Activated naive CD8-positive, alpha-beta T cell (primary cell): ENCODE measurements at regions not wholly inside any gene's neighbourhood (a gene's known extent, or its start where the extent isn't known, plus 50 kb on each side); places are given as distances from the start of the nearest gene placed in this dataset.
"Not testable (repeated sequence)": the region's sequence is repeated elsewhere in the genome, so short reads cannot be mapped to it uniquely, and the experiment has no call there.

Experiments
- H3K27ac Mint-ChIP-seq: one replicate; pipeline ENCODE4 v1.8.0; 2021; ENCODE audit warnings: mixed read lengths
- H3K27me3 Mint-ChIP-seq: one replicate; pipeline ENCODE4 v1.8.0; 2021; ENCODE audit warnings: mixed read lengths
- H3K36me3 Mint-ChIP-seq: one replicate; pipeline ENCODE4 v1.8.0; 2021; ENCODE audit warnings: mixed read lengths
- H3K4me1 Mint-ChIP-seq: one replicate; pipeline ENCODE4 v1.8.0; 2021; ENCODE audit warnings: low read depth, mixed read lengths
- H3K4me3 Mint-ChIP-seq: one replicate; pipeline ENCODE4 v1.8.0; 2021; ENCODE audit warnings: mild to moderate bottlenecking, mixed read lengths
- H3K9me3 Mint-ChIP-seq: one replicate; pipeline ENCODE4 v1.8.0; 2021; ENCODE audit warnings: low read depth, mixed read lengths

GRCh38 chr3:59178698-59179097 is 128.9 kb upstream of the CFAP20DC start:
- Mint-ChIP-seq H3K27ac (no peak overlapping the region), H3K27me3 (peaks cover 14% of the 10 kb centered on the region), H3K4me1 (no peaks in the 10 kb centered on the region), H3K4me3 (no peak overlapping the region), H3K36me3 (peaks cover 3% of the 10 kb centered on the region), H3K9me3 (no peaks in the 10 kb centered on the region)

GRCh38 chr3:59171491-59171890 is 121.7 kb upstream of the CFAP20DC start:
- Mint-ChIP-seq H3K27ac (no peak overlapping the region), H3K4me1 (no peaks in the 10 kb centered on the region), H3K36me3 (no peaks in the 10 kb centered on the region), H3K4me3 (no peak overlapping the region), H3K9me3 (no peaks in the 10 kb centered on the region), H3K27me3 (no peaks in the 10 kb centered on the region)

- not testable (repeated sequence) for H3K4me3 Mint-ChIP-seq, H3K9me3 Mint-ChIP-seq, H3K27me3 Mint-ChIP-seq, H3K27ac Mint-ChIP-seq, H3K36me3 Mint-ChIP-seq, H3K4me1 Mint-ChIP-seq
Observed at GRCh38 chr3:59170166-59170565, 120.3 kb upstream of the CFAP20DC start.

- Mint-ChIP-seq H3K36me3 (no peaks in the 10 kb centered on the region), H3K27ac (no peak overlapping the region), H3K4me1 (no peaks in the 10 kb centered on the region), H3K27me3 (no peaks in the 10 kb centered on the region), H3K9me3 (no peaks in the 10 kb centered on the region), H3K4me3 (no peak overlapping the region)
Observed at GRCh38 chr3:59167756-59168155, 117.9 kb upstream of the CFAP20DC start.

GRCh38 chr3:59163953-59164352 is 114.1 kb upstream of the CFAP20DC start:
- Mint-ChIP-seq H3K27me3 (peaks cover 1% of the 10 kb centered on the region), H3K27ac (no peak overlapping the region), H3K4me3 (no peak overlapping the region), H3K9me3 (no peaks in the 10 kb centered on the region), H3K36me3 (no peaks in the 10 kb centered on the region), H3K4me1 (no peaks in the 10 kb centered on the region)

GRCh38 chr3:59161048-59161447 is 111.2 kb upstream of the CFAP20DC start:
- Mint-ChIP-seq H3K4me3 (no peak overlapping the region), H3K9me3 (no peaks in the 10 kb centered on the region), H3K36me3 (no peaks in the 10 kb centered on the region), H3K4me1 (no peaks in the 10 kb centered on the region), H3K27ac (no peak overlapping the region), H3K27me3 (peaks cover 1% of the 10 kb centered on the region)

- Mint-ChIP-seq H3K27ac (no peak overlapping the region), H3K4me1 (no peaks in the 10 kb centered on the region), H3K4me3 (no peak overlapping the region), H3K27me3 (peaks cover 1% of the 10 kb centered on the region), H3K36me3 (no peaks in the 10 kb centered on the region), H3K9me3 (no peaks in the 10 kb centered on the region)
Observed at GRCh38 chr3:59160133-59160746, 110.4 kb upstream of the CFAP20DC start.

GRCh38 chr3:59153648-59154047 is 103.8 kb upstream of the CFAP20DC start:
- Mint-ChIP-seq H3K36me3 (peaks cover 4% of the 10 kb centered on the region), H3K4me3 (no peak overlapping the region), H3K27ac (no peak overlapping the region), H3K27me3 (peaks cover 13% of the 10 kb centered on the region), H3K9me3 (peaks cover 9% of the 10 kb centered on the region), H3K4me1 (no peaks in the 10 kb centered on the region)

GRCh38 chr3:59152943-59153342 is 103.1 kb upstream of the CFAP20DC start:
- no peaks in the 10 kb centered on the region for H3K4me1 Mint-ChIP-seq
- peaks cover 5% of the 10 kb centered on the region for H3K36me3 Mint-ChIP-seq
- peaks cover 9% of the 10 kb centered on the region for H3K9me3 Mint-ChIP-seq
- peaks cover 13% of the 10 kb centered on the region for H3K27me3 Mint-ChIP-seq
- H3K4me3 Mint-ChIP-seq, result no peak overlapping the region
- no peak overlapping the region for H3K27ac Mint-ChIP-seq

- Mint-ChIP-seq H3K36me3 (peaks cover 7% of the 10 kb centered on the region), H3K4me3 (no peak overlapping the region), H3K27me3 (peaks cover 14% of the 10 kb centered on the region), H3K9me3 (peaks cover 9% of the 10 kb centered on the region), H3K27ac (no peak overlapping the region), H3K4me1 (no peaks in the 10 kb centered on the region)
Observed at GRCh38 chr3:59150039-59150438, 100.2 kb upstream of the CFAP20DC start.

GRCh38 chr3:59149166-59149565 is 99.3 kb upstream of the CFAP20DC start:
- no peak overlapping the region for H3K27ac Mint-ChIP-seq
- peaks cover 13% of the 10 kb centered on the region for H3K27me3 Mint-ChIP-seq
- H3K9me3 Mint-ChIP-seq, result peaks cover 9% of the 10 kb centered on the region
- H3K36me3 Mint-ChIP-seq, result peaks cover 7% of the 10 kb centered on the region
- H3K4me1 Mint-ChIP-seq, result no peaks in the 10 kb centered on the region
- no peak overlapping the region for H3K4me3 Mint-ChIP-seq

GRCh38 chr3:59143447-59143846 is 93.6 kb upstream of the CFAP20DC start:
- Mint-ChIP-seq H3K4me3 (no peak overlapping the region), H3K27me3 (peaks cover 4% of the 10 kb centered on the region), H3K27ac (no peak overlapping the region), H3K36me3 (peaks cover 2% of the 10 kb centered on the region), H3K9me3 (no peaks in the 10 kb centered on the region), H3K4me1 (no peaks in the 10 kb centered on the region)

GRCh38 chr3:59142556-59142955 is 92.7 kb upstream of the CFAP20DC start:
- Mint-ChIP-seq H3K27ac (no peak overlapping the region), H3K9me3 (no peaks in the 10 kb centered on the region), H3K4me1 (no peaks in the 10 kb centered on the region), H3K36me3 (no peaks in the 10 kb centered on the region), H3K27me3 (peaks cover 4% of the 10 kb centered on the region), H3K4me3 (no peak overlapping the region)

- Mint-ChIP-seq H3K36me3 (no peaks in the 10 kb centered on the region), H3K4me1 (no peaks in the 10 kb centered on the region), H3K27ac (no peak overlapping the region), H3K9me3 (no peaks in the 10 kb centered on the region), H3K4me3 (no peak overlapping the region), H3K27me3 (peaks cover 2% of the 10 kb centered on the region)
Observed at GRCh38 chr3:59138966-59139365, 89.1 kb upstream of the CFAP20DC start.

GRCh38 chr3:59137415-59137814 is 87.6 kb upstream of the CFAP20DC start:
- H3K4me3 Mint-ChIP-seq, result no peak overlapping the region
- peaks cover 2% of the 10 kb centered on the region for H3K27me3 Mint-ChIP-seq
- H3K9me3 Mint-ChIP-seq, result no peaks in the 10 kb centered on the region
- H3K36me3 Mint-ChIP-seq, result no peaks in the 10 kb centered on the region
- H3K27ac Mint-ChIP-seq, result no peak overlapping the region
- H3K4me1 Mint-ChIP-seq, result no peaks in the 10 kb centered on the region

- peaks cover 2% of the 10 kb centered on the region for H3K27me3 Mint-ChIP-seq
- H3K4me3 Mint-ChIP-seq, result no peak overlapping the region
- no peaks in the 10 kb centered on the region for H3K36me3 Mint-ChIP-seq
- no peaks in the 10 kb centered on the region for H3K9me3 Mint-ChIP-seq
- no peaks in the 10 kb centered on the region for H3K4me1 Mint-ChIP-seq
- H3K27ac Mint-ChIP-seq, result no peak overlapping the region
Observed at GRCh38 chr3:59136081-59136480, 86.3 kb upstream of the CFAP20DC start.
